Smooth muscle cell (in vitro differentiated cells): ENCODE measurements at regions not wholly inside any gene's neighbourhood (a gene's known extent, or its start where the extent isn't known, plus 50 kb on each side); places are given as distances from the start of the nearest gene placed in this dataset.

Experiments used
- DNase-seq: peaks from one replicate; lab custom pipeline; 2025; ENCODE audit not compliant: unreplicated experiment; lab: John Stamatoyannopoulos, UW
- H2AFZ ChIP-seq: fragments of 200-600 bp; sonication (generic); 2 replicates; pipeline ENCODE4 v1.6.0; 2016; ENCODE audit warnings: antibody characterized with exemption, low read depth, mild to moderate bottlenecking
- H3F3A ChIP-seq: fragments of 200-600 bp; sonication (generic); 2 replicates; pipeline ENCODE4 v1.6.0; 2017; ENCODE audit warnings: antibody characterized with exemption, low read depth
- H3K27ac ChIP-seq: fragments of 200-600 bp; sonication (generic); 2 replicates; pipeline ENCODE4 v1.5.1; 2016; ENCODE audit warnings: low read depth, mild to moderate bottlenecking
- H3K27me3 ChIP-seq: fragments of 200-600 bp; sonication (generic); 2 replicates; pipeline ENCODE4 v1.6.1; 2016; ENCODE audit warnings: low read depth, mild to moderate bottlenecking
- H3K36me3 ChIP-seq: fragments of 200-600 bp; sonication (generic); 2 replicates; pipeline ENCODE4 v1.5.1; 2016; ENCODE audit warnings: low read depth
- H3K4me1 ChIP-seq: fragments of 200-600 bp; sonication (generic); 2 replicates; pipeline ENCODE4 v1.5.1; 2016; ENCODE audit warnings: low read depth
- H3K4me2 ChIP-seq: fragments of 200-600 bp; sonication (generic); 2 replicates; pipeline ENCODE4 v1.6.0; 2016; ENCODE audit warnings: mild to moderate bottlenecking
- H3K4me3 ChIP-seq: fragments of 200-600 bp; sonication (generic); 2 replicates; pipeline ENCODE4 v1.5.1; 2016; ENCODE audit warnings: mild to moderate bottlenecking
- H3K79me2 ChIP-seq: fragments of 200-600 bp; sonication (generic); 2 replicates; pipeline ENCODE4 v1.6.0; 2016; ENCODE audit warnings: low read depth, mild to moderate bottlenecking
- H3K9ac ChIP-seq: fragments of 200-600 bp; sonication (generic); 2 replicates; pipeline ENCODE4 v1.6.0; 2016; ENCODE audit warnings: low read depth
- H3K9me3 ChIP-seq: fragments of 200-600 bp; sonication (generic); replicated peaks from 2 replicates; pipeline ENCODE4 v1.5.1; 2016; ENCODE audit warnings: low read depth
- H4K20me1 ChIP-seq: fragments of 200-600 bp; sonication (generic); 2 replicates; pipeline ENCODE4 v1.6.0; 2016; ENCODE audit warnings: low read depth
- CTCF ChIP-seq: fragments of 200-600 bp; sonication (generic); IDR thresholded peaks from 2 replicates; pipeline ENCODE4 v1.5.1; 2017; ENCODE audit warnings: borderline replicate concordance, mild to moderate bottlenecking, antibody characterized with exemption; ENCODE audit not compliant: insufficient read depth, poor library complexity, severe bottlenecking
- WGBS: methylation state at CpG from one replicate; pipeline ENCODE4 v1.1.7; 2016; ENCODE audit warnings: low lambda C conversion rate; 5-methylcytosine and 5-hydroxymethylcytosine counted together

GRCh38 chr12:17595111-17595510 is 494.9 kb downstream of the RERGL start:
- H3K9ac ChIP-seq = no peak overlapping the region
- no peak overlapping the region for H3K27ac ChIP-seq
- no peaks in the 10 kb centered on the region for H3K4me1 ChIP-seq
- no peaks in the 10 kb centered on the region for H3K79me2 ChIP-seq
- DNase-seq = no peak
- no peak overlapping the region for H3K4me3 ChIP-seq
- no peaks in the 10 kb centered on the region for H4K20me1 ChIP-seq
- no peaks in the 10 kb centered on the region for H3K9me3 ChIP-seq
- no peak overlapping the region for H3K4me2 ChIP-seq
- no peaks in the 10 kb centered on the region for H3F3A ChIP-seq
- H3K27me3 ChIP-seq = no peaks in the 10 kb centered on the region
- WGBS = 96% methylated on average over 3 of the region's 3 CpGs
- no peaks in the 10 kb centered on the region for H3K36me3 ChIP-seq
- no peak overlapping the region for H2AFZ ChIP-seq
- no peak for TF ChIP-seq CTCF

GRCh38 chr12:17593715-17594406 is 496.1 kb downstream of the RERGL start:
- Histone ChIP-seq H3K4me2 (no peak overlapping the region), H2AFZ (no peak overlapping the region), H4K20me1 (no peaks in the 10 kb centered on the region), H3K4me3 (no peak overlapping the region), H3K9me3 (no peaks in the 10 kb centered on the region), H3K36me3 (no peaks in the 10 kb centered on the region), H3K79me2 (no peaks in the 10 kb centered on the region), H3K27ac (no peak overlapping the region), H3K4me1 (no peaks in the 10 kb centered on the region), H3K9ac (no peak overlapping the region), H3K27me3 (no peaks in the 10 kb centered on the region), H3F3A (no peaks in the 10 kb centered on the region)
- no peak for DNase-seq
- TF ChIP-seq CTCF = no peak
- WGBS = 94% methylated on average over 2 of the region's 2 CpGs

GRCh38 chr12:17592472-17592871 is 497.5 kb downstream of the RERGL start:
- 83% methylated on average over 4 of the region's 4 CpGs for WGBS
- DNase-seq = no peak
- Histone ChIP-seq H3K27me3 (no peaks in the 10 kb centered on the region), H3K9ac (no peak overlapping the region), H2AFZ (no peak overlapping the region), H3K4me1 (no peaks in the 10 kb centered on the region), H3K36me3 (no peaks in the 10 kb centered on the region), H3K27ac (no peak overlapping the region), H4K20me1 (no peaks in the 10 kb centered on the region), H3F3A (no peaks in the 10 kb centered on the region), H3K9me3 (no peaks in the 10 kb centered on the region), H3K79me2 (no peaks in the 10 kb centered on the region), H3K4me3 (no peak overlapping the region), H3K4me2 (no peak overlapping the region)
- TF ChIP-seq CTCF = no peak
